ENCODE measurements at regions not wholly inside any gene's neighbourhood (a gene's known extent, or its start where the extent isn't known, plus 50 kb on each side); places are given as distances from the start of the nearest gene placed in this dataset.

DNA sequence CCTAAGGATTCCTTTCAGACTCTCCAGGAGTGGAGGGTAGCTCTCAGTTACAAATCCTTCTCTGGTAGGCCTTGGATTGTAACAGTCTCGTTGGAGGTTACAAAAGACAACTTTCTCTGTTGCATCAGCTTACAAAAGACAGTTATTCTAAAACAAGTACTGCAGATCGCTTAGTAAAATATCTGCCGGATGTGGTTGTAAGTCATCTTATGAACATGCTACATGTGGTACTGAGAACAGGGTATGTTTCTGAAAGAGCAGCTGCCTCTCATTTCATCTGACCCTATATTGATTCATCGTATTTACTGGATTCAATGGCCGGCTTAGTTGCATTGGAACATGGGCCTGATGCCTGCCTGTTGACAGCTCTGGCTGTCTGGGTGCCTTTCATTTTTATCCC lies 157.4 kb downstream of the PTCSC3 start:
- TF ChIP-seq CTCF (conservative IDR thresholded peaks at IDR 0.05 in 1 of 2, IDR thresholded peaks at IDR 0.05 in 1 of 2; ENCODE audit: low read depth in 1 of 2, low read length in 2 of 2): no peak
- no peak for TF ChIP-seq EZH2 (IDR thresholded peaks at IDR 0.05; ENCODE audit: low read length, missing control alignments)

Data from fibroblast of lung (primary cell).